GM23248 (cell line): ENCODE measurements at regions not wholly inside any gene's neighbourhood (a gene's known extent, or its start where the extent isn't known, plus 50 kb on each side); places are given as distances from the start of the nearest gene placed in this dataset.

ENCODE experiments used
- DNase-seq: peaks from one replicate; pipeline ENCODE4 v3.0.0-alpha.2; 2015
- H2AFZ ChIP-seq: fragments of 200-600 bp; sonication (generic); 2 replicates; pipeline ENCODE4 v1.6.1; 2016; ENCODE audit warnings: antibody characterized with exemption
- H3F3A ChIP-seq: fragments of 200-600 bp; sonication (generic); 2 replicates; pipeline ENCODE4 v1.6.1; 2016; ENCODE audit warnings: mild to moderate bottlenecking, antibody characterized with exemption, mixed run types; ENCODE audit not compliant: insufficient read depth
- H3K27ac ChIP-seq: fragments of 200-600 bp; sonication (generic); 2 replicates; pipeline ENCODE4 v1.5.1; 2016; ENCODE audit warnings: mild to moderate bottlenecking
- H3K27me3 ChIP-seq: fragments of 200-600 bp; sonication (generic); replicated peaks from 2 replicates; pipeline ENCODE4 v1.6.1; 2016; ENCODE audit warnings: mild to moderate bottlenecking; ENCODE audit not compliant: insufficient read depth
- H3K36me3 ChIP-seq: fragments of 200-600 bp; sonication (generic); 2 replicates; pipeline ENCODE4 v1.6.1; 2016; ENCODE audit warnings: low read depth, mild to moderate bottlenecking
- H3K4me1 ChIP-seq: fragments of 200-600 bp; sonication (generic); 2 replicates; pipeline ENCODE4 v1.6.1; 2016; ENCODE audit warnings: mild to moderate bottlenecking; ENCODE audit not compliant: insufficient read depth
- H3K4me2 ChIP-seq: fragments of 200-600 bp; sonication (generic); one replicate; pipeline ENCODE4 v1.6.1; 2016; ENCODE audit warnings: mild to moderate bottlenecking; ENCODE audit not compliant: unreplicated experiment
- H3K4me3 ChIP-seq: fragments of 200-600 bp; sonication (generic); 2 replicates; pipeline ENCODE4 v1.5.1; 2016; ENCODE audit warnings: mild to moderate bottlenecking
- H3K79me2 ChIP-seq: fragments of 200-600 bp; sonication (generic); 2 replicates; pipeline ENCODE4 v1.6.1; 2016; ENCODE audit warnings: mild to moderate bottlenecking; ENCODE audit not compliant: insufficient read depth
- H3K9ac ChIP-seq: fragments of 200-600 bp; sonication (generic); 2 replicates; pipeline ENCODE4 v1.6.1; 2016; ENCODE audit warnings: mild to moderate bottlenecking
- H3K9me2 ChIP-seq: fragments of 200-600 bp; sonication (generic); 2 replicates; pipeline ENCODE4 v1.6.1; 2016; ENCODE audit warnings: mixed run types, mild to moderate bottlenecking, moderate library complexity; ENCODE audit not compliant: insufficient read depth
- H3K9me3 ChIP-seq: fragments of 200-600 bp; sonication (generic); one replicate; pipeline ENCODE4 v1.6.1; 2017; ENCODE audit warnings: low read depth
- H4K20me1 ChIP-seq: fragments of 200-600 bp; sonication (generic); 2 replicates; pipeline ENCODE4 v1.6.0; 2016; ENCODE audit not compliant: insufficient read depth
- EZH2 ChIP-seq: fragments of 200-600 bp; sonication (generic); IDR thresholded peaks from 2 replicates; pipeline ENCODE4 v1.6.1; 2018; ENCODE audit warnings: antibody characterized with exemption, mild to moderate bottlenecking; ENCODE audit not compliant: insufficient read depth, poor library complexity, severe bottlenecking
- EZH2phosphoT487 ChIP-seq: fragments of 200-600 bp; sonication (generic); IDR thresholded peaks from 2 replicates; pipeline ENCODE4 v1.6.1; 2018; ENCODE audit warnings: antibody characterized with exemption, moderate library complexity, mild to moderate bottlenecking, low read depth; ENCODE audit not compliant: insufficient read depth
- WGBS, 2 experiments: methylation state at CpG; one replicate each; pipeline ENCODE4 v1.1.6; 2015 to 2017; ENCODE audit warnings: low lambda C conversion rate in 2 of 2, low coverage in 1 of 2; ENCODE audit errors: missing lambda C conversion rate in 2 of 2; 5-methylcytosine and 5-hydroxymethylcytosine counted together
- in situ Hi-C: fragments of 300-500 bp; cut with MboI; formaldehyde crosslinking; loops from 2 replicates; pipeline ENCODE4 v1.15.0; 2020

DNA sequence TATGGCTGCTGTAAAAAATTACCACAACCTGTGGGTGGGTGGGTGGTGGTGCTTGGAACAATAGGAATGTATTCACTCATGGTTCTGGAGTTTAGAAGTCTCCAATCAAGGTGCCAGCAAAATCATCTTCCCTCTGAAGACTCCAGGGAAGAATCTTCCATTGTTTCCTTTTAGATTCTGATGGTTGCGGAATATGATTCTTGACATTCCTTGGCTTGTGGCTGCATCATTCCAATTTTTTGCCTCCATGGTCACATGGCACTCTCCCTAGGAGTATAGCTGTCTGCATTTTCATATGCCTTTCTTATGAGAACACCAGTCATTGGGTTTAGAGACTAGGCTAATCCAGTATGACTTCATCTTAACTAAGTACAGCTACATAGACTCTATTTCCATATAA lies 401.0 kb downstream of the HS3ST3B1 start:
- Histone ChIP-seq H3K27me3 (no peaks in the 10 kb centered on the region), H3K9me3 (no peaks in the 10 kb centered on the region), H3K36me3 (no peaks in the 10 kb centered on the region), H3K79me2 (no peaks in the 10 kb centered on the region), H3K4me2 (no peak overlapping the region), H3K9me2 (no peaks in the 10 kb centered on the region), H3K4me3 (no peak overlapping the region), H3F3A (no peaks in the 10 kb centered on the region), H3K4me1 (no peaks in the 10 kb centered on the region), H4K20me1 (no peaks in the 10 kb centered on the region), H3K27ac (no peak overlapping the region), H2AFZ (no peak overlapping the region), H3K9ac (no peak overlapping the region)
- 80 to 87% methylated on average over 1 of the region's 1 CpG for WGBS, 2 experiments
- TF ChIP-seq EZH2phosphoT487 = no peak
- TF ChIP-seq EZH2 = no peak
- in situ Hi-C loops = no loop called here
- DNase-seq = no peak

DNA sequence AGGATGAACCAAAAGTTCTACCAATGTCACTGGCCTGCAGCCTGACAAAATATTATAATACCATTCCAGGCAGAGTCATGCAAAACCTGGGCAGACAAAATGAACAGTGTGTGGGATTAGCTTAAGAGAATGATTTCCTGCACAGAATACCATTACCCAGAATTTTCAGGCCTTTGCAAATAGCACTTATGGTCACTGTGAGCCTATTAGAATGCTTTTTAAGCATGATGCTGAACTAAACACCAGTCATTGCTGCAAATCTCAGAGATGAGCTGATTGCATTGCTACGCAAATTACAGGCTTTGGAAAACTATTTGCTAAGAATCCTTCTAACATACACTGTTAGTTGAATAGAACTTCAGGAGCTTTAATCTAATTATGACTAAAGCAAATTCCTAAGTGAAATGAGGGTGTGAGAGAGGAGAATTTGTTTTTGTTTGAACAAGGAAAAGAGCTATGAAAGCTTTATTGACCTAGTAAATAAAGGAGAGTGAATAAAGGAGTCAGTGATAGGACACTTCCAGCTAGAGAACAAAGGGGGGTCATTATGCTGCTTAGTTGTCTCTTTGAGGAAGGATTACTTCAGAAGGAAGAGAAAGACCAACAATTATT lies 398.8 kb downstream of the HS3ST3B1 start:
- no peaks in the 10 kb centered on the region for H3K9me3 ChIP-seq
- H3K36me3 ChIP-seq = no peaks in the 10 kb centered on the region
- no peaks in the 10 kb centered on the region for H3F3A ChIP-seq
- H3K9me2 ChIP-seq = no peaks in the 10 kb centered on the region
- H2AFZ ChIP-seq = no peak overlapping the region
- no peak for DNase-seq
- 83 to 86% methylated on average over 1 of the region's 1 CpG for WGBS, 2 experiments
- no peaks in the 10 kb centered on the region for H3K27me3 ChIP-seq
- H3K4me3 ChIP-seq = no peak overlapping the region
- no peaks in the 10 kb centered on the region for H4K20me1 ChIP-seq
- in situ Hi-C loops = loop anchor here (25.0 kb wide), 1 partner anchor 112 kb away; no protein-coding TSS in a partner anchor
- H3K4me1 ChIP-seq = no peaks in the 10 kb centered on the region
- no peak overlapping the region for H3K27ac ChIP-seq
- no peak overlapping the region for H3K4me2 ChIP-seq
- H3K9ac ChIP-seq = no peak overlapping the region
- no peak for TF ChIP-seq EZH2
- TF ChIP-seq EZH2phosphoT487 = no peak
- no peaks in the 10 kb centered on the region for H3K79me2 ChIP-seq

DNA sequence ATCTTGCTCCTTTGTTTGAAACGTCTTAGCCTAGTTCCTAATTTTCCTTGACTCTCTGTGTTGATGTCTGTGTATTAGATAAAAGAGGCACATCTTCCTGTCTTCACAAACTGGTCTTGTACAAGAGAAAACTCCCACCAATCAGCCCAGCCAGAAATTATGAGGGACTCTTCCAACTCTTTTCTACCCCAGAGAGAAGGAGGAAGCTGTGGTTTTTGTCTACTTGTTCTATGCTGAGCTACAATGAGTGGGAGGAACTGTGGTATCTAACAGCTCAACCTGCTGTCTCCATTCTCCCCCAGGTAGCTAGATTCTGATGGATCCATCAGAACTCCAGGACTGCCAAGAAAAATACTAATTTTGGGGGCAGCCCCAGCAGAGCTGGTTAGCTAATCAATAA lies 392.5 kb downstream of the HS3ST3B1 start:
- no peaks in the 10 kb centered on the region for H3K36me3 ChIP-seq
- H3K9me2 ChIP-seq = no peaks in the 10 kb centered on the region
- H2AFZ ChIP-seq = no peak overlapping the region
- H3F3A ChIP-seq = no peaks in the 10 kb centered on the region
- in situ Hi-C loops = loop anchor here (25.0 kb wide), 1 partner anchor 106 kb away; no protein-coding TSS in a partner anchor
- 22 to 25% methylated on average over 1 of the region's 1 CpG for WGBS, 2 experiments
- no peaks in the 10 kb centered on the region for H3K79me2 ChIP-seq
- no peak overlapping the region for H3K27ac ChIP-seq
- no peak overlapping the region for H3K9ac ChIP-seq
- peaks cover 5% of the 10 kb centered on the region for H3K9me3 ChIP-seq
- H3K4me1 ChIP-seq = no peaks in the 10 kb centered on the region
- no peaks in the 10 kb centered on the region for H3K27me3 ChIP-seq
- H4K20me1 ChIP-seq = no peaks in the 10 kb centered on the region
- no peak for DNase-seq
- H3K4me2 ChIP-seq = no peak overlapping the region
- H3K4me3 ChIP-seq = no peak overlapping the region
- TF ChIP-seq EZH2phosphoT487 (no peak), EZH2 (no peak)

DNA sequence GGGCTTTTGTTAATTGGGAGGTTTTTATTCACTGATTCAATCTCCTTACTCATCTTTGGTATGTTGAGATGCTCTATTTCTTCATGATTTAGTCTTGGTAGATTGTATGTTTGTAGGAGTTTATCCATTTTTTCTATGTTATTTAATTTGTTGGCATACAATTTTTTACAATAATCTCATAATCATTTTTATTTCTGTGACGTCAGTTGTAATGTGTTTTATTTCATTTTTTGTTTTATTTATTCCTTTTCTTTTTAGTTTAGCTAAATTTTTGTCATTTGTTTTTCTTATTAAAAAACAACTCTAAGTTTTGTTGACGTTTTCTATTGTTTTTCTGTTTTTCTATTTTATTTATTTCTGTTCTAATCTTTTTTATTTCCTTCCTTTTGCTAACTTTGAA lies 389.8 kb downstream of the HS3ST3B1 start:
- Histone ChIP-seq H3K4me3 (no peak overlapping the region), H3K4me2 (no peak overlapping the region), H3K9me3 (peaks cover 5% of the 10 kb centered on the region), H3F3A (no peaks in the 10 kb centered on the region), H3K36me3 (no peaks in the 10 kb centered on the region), H3K79me2 (no peaks in the 10 kb centered on the region), H3K9me2 (no peaks in the 10 kb centered on the region), H3K27ac (no peak overlapping the region), H2AFZ (no peak overlapping the region), H4K20me1 (no peaks in the 10 kb centered on the region), H3K9ac (no peak overlapping the region), H3K4me1 (no peaks in the 10 kb centered on the region), H3K27me3 (no peaks in the 10 kb centered on the region)
- 27 to 43% methylated on average over 2 of the region's 2 CpGs for WGBS, 2 experiments
- in situ Hi-C loops = loop anchor here (25.0 kb wide), 1 partner anchor 103 kb away; no protein-coding TSS in a partner anchor
- no peak for TF ChIP-seq EZH2
- no peak for TF ChIP-seq EZH2phosphoT487
- no peak for DNase-seq
